Brain pericyte (primary cell): ENCODE measurements at regions not wholly inside any gene's neighbourhood (a gene's known extent, or its start where the extent isn't known, plus 50 kb on each side); places are given as distances from the start of the nearest gene placed in this dataset.
"Not testable (repeated sequence)": the region's sequence is repeated elsewhere in the genome, so short reads cannot be mapped to it uniquely, and the experiment has no call there.

ENCODE experiments used
- DNase-seq: peaks from one replicate; pipeline ENCODE4 v3.0.0-alpha.2; 2012; ENCODE audit warnings: low read depth, low spot score

DNA sequence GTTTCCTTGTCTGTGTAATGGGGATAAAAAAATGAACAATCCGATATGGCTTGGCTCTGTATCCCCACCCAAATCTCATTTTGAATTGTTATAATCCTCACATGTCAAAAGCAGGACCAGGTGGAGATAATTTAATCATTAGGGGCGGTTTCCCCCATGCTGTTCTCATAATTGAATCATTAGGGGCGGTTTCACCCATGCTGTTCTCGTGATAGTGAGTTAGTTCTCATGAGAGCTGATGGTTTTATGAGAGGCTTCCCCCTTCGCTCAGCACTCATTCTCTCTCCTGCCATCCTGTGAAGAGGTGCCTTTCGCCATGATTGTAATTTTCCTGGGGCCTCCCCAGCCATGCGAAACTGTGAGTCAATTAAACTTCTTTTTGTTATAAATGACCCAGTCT, 633.5 kb downstream of the RAPGEF2 start:
- DNase-seq, result no peak

DNA sequence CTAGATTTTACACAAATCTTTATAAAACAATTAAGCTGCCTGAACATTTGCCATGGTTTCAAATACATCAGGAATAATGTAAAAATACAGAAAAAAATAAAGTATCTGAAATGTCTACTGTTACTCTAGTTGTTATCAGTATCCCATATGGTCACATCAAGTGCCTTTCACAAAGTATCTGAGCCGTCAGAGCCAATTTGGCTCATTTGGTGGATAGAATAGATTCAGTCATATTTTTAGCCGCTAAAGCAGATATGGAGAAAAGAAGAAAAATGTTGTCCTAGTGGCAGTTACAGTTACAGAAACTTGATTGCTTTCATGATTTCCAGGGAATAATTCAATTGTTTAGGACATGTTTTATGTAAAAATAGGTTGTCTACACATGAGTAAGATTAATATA, 641.1 kb downstream of the RAPGEF2 start:
- no peak for DNase-seq

DNA sequence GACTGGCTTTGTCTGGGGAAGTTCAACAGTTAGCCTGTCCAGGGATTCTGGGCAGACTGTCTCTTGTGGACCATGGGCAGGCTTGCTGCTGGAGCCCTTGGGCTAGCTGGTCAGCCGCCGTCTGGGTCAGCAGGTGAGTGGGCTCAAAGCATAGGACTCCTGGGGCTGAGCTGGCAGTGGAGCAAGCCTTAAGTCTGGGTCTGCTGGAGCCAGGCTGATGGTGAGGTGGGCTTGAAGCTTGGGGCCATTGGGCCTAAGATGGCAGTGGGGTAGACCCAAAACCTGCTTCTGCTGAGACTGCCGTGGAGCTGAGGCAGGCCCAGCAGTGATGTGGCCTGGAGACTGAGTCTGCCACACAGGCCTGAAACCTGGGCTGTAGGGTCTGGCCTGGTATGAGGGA, 645.1 kb downstream of the RAPGEF2 start:
- no peak for DNase-seq

DNA sequence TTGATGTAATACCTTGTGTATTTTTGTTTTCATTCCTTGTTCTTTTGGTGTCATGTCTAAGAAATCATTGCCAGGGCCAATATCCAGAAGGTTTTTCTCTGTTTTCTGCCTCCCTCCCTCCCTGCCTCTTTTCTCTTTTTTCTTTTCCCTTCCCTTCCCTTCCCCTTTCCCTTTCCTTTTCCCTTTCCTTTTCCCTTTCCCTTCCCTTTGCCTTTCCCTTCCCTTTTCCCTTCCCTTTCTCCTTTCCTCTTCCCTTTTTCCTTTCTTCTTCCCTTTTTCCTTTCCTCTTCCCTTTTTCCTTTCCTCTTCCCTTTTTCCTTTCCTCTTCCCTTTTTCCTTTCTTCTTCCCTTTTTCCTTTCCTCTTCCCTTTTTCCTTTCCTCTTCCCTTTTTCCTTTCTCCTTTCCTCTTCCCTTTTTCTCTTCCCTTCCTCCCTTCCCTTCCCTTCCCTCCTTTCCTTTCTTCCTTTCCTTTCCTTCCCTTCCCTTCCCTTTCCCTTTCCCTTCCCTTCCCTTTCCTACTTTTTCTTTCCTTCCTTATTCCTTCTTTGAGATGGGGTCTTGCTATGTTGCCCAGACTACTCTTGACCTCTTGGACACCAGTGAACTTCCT, 646.1 kb downstream of the RAPGEF2 start:
- no peak for DNase-seq

DNA sequence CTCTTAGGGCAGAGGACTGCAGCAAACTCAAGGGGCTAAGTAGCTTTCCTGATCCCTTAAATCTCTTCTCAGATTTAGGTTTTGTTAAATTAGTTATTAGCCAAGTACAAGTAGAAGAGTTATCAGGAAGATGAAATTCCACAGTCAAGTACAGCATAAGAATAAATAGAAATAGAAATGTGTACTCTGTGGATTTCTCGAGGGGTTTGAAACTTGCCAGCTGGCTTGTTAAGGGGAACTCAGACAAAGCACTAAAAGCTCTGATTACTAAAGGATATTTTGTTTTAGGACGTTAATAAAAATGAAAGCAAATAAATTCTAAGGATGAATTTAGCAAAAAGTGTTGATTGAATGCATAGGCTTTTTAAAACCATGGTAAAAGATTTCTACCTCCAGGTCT, 654.6 kb downstream of the RAPGEF2 start:
- no peak for DNase-seq

DNA sequence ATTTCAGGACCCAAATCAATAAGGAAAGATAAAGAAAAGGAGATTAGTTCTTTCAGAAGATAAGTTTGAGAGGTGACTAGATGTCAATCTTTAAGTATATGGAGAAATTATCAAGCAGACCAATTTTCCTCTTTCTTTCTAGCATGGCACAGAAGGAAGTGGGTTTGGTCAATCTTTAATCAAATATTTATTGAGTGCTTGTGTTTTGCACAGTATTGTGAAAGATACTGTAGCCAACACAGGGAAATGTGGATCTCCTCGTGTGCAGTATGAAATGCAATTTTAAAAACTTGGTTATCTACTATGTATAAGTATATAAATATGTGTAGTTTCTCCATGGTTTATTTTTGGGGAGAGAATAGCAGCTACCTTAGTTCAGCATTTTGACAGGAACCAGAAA, 655.2 kb downstream of the RAPGEF2 start:
- DNase-seq, result no peak

DNA sequence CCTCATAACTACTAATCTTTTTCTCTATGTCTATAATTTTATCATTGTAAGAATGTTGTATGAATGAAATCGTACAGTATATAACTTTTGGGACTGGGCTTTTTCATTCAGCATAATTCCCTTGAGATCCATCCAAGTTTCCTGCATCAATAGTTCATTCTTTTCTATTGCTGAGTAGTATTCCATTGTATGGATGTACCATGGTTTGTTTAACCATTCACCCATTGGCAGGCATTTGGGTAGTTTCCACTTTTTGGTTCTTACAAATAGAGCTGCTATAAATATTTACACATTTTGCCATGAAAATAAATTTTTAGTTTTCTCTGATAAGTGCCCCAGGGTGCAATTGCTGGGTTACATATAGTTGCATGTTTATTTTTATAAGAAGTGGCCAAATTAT, 659.8 kb downstream of the RAPGEF2 start:
- DNase-seq, result no peak

DNA sequence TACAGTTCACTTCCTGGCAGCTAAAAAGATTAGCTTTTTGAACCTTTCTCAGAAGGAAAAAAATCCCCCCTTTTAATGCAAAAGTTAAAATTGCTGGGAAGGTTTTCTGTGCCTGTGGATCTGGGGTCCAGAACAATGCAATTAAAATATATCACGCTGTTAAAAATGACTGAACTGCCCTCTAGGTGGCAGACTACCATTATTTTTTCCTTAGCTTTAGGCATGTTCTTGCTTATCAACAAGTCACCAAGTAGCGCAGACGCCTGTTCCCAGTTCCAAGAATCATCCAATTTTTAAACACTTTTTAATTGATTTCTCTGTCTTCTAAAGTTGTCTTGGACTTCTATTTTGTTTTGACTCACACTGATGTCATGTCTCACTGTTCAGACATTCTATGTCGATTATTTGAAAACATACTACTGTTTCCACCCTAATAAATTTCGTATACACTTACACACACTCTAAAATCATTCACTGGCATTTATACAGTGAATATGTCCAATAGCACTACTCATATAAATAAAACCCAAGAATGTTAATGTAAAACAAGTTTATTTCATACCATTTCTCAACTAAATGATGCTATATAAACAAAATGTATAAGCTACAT, 661.6 kb downstream of the RAPGEF2 start:
- DNase-seq, result peak; percentile 26

DNA sequence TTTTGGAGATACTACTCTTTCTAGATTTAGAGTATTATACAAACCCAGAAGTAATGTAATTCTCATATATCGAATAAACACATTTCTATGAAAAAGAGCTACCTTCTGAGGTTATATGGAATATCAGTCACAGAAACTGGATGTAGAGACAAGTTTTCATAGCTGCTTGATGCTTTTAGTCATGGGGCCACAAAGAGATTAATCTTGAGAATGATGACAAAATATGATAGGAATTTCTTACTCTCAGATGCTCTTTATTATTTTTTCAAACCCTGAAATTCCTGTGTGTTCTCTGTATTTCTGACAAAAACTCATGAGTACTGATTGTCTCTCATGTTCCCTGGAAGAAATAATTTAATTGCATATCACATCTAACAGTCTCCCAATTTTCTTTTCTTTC, 662.5 kb downstream of the RAPGEF2 start:
- no peak for DNase-seq

DNA sequence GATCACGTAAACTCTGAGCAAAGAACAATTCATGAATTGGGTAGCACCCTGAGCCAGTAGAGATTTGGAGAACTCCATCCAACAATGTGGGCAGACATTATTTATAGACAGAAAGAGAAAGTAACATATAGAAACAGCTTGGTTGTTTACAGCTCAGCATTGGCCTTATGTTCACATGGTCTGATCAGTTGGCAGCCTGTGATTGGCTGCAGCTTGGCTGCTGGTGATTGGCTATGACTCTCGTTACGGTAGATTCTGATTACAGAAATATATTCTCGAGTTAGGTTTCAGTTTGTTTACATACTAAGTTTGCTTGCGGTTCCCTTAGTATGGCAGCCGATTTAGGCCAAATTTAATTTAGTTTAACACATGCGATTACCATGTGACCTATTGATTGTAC, 663.4 kb downstream of the RAPGEF2 start:
- DNase-seq, result no peak

DNA sequence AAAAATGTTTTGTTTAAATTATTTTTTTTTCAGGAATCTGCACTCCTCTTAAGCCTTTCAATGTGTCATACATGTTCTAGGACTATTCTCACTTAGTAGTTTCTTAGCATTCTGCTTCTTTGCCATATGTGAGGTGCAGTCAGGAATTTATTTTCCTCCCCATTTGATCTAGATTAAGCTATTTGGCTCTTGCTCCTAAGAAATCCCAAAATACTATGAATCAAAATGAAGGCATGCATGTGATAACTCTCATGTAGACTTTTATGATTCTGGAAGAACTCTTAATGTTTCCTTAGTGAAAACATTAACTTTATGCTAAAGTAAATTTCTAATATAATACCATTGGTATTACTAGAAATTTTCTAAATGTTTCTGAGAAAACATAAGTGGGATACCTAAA, 664.5 kb downstream of the RAPGEF2 start:
- DNase-seq, result no peak

DNA sequence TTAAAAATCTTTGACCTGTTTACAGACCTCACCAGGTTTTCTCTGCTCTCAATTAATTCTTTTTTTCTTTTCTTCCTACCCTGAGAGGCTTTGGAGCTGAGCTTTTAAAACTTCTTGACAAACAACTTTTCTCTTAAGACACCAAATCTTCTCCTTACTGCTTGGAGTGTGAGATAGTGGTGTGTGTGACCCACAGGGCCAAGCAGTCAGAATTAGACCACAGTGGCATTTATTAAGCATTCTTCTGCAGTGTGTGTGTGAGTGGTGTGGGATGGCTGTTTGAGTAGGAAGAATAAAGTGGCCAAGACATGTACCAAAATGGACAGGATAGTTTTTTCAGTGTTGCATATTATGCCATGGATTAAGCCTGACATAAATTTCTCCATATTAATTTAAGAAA, 665.1 kb downstream of the RAPGEF2 start:
- no peak for DNase-seq

DNA sequence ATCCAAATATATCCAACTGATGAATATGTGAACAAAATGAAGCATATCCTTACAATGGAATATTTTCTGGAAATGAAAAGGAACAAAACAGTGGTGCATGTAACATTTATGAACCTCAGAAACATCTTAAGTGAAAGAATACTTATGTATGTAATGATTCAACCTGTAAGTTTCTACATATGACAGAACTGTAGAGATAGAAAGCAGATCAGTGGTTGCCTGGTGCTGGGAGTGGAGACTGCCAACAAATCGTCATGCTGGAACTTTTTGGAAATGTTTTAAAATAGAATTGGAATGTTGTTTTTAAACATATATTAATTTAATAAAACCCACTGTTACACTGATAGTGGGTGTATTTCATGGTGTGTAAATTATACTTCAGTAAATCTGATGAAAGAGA, 667.5 kb downstream of the RAPGEF2 start:
- DNase-seq, result no peak

DNA sequence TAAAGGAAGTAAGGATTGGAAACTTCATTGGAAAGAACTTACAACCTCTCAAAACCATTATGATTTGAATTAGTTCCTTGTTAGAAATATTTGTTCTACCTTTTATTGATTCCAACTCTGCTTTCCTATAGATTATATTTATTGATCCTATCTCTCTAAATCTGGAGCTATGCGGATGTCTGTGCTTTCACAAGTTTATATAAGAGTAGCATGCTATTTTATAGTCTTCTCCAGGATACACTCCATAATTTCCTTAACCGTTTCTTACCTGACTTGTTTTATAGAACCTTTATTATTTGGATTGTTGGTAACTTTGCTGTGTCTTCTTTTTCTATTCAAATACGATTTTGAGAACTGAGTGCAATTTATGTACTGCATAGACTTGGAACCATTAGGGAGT, 668.1 kb downstream of the RAPGEF2 start:
- DNase-seq, result no peak

DNA sequence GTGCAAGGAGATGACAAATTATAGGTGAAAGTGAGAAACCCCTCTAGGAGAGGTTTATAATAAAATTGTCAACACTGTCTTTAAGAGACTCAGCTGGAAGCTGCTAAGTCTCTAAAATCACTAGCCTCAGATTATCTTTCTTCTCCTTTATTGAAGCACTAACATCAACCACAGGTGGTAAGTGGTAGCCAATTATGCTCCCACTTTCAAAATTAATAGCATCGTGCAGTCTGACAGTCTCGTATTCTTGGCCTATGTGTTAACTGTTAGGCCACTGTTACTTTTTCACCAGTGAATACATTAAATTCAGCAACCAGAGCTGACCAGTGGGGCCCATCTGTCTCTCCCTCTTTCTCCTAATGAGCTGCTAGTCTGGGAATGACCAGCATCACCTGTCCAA, 674.1 kb downstream of the RAPGEF2 start:
- DNase-seq, result no peak

DNA sequence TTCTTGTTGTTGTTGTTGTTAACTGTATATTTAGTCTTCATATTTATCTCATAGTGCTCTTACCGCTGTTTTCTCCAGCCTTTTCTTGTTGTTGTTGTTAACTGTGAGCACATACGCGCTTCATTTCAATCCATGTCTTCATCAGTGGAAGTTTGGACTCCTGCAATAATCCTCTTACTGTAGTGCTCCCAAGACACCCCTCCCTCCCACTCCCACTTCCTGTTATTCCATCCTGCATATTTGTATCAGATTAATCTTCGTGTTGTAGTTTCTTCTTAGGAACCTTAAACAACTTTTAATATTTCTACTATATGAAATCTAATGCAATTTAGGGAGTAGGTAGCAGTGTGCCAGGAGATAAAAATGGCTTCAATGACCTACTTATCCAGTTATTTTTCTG, 674.8 kb downstream of the RAPGEF2 start:
- DNase-seq, result no peak

DNA sequence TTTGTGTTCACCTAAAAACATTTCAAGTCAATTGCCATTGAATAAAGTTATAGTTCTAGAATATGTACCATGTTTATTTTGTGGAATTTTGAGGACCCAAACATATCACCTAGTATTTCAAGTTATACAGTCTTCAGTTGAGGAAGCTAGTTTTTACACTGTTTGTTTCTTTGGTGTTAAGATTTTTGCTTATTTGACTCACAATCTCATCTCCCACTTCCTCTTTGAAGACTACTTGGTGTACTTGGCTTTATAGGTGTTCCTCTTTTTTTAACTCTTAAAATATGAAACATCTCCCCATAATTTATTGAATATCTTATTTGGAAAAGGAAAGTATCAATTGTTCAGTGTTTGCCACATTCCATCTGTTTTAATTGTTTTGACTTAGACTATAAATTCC, 675.4 kb downstream of the RAPGEF2 start:
- DNase-seq, result no peak

DNA sequence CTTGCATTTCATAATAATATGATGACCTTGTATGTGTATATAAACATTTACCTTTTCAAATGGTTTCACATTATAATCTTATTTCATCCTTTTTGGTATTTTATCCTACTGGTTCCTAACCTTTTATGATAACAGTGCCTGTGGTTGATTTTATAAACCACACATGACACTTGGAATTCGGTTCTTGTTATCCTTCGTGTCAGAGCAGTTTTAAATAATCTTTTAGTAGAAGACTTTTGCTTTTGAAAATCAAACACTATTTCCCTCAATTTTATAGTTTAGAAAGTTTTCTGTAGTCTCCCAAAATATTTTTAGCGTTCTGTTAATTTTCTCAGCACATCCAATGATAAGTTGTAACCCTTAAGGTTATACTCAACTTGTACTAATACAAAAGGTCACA, 676.8 kb downstream of the RAPGEF2 start:
- DNase-seq, result no peak

DNA sequence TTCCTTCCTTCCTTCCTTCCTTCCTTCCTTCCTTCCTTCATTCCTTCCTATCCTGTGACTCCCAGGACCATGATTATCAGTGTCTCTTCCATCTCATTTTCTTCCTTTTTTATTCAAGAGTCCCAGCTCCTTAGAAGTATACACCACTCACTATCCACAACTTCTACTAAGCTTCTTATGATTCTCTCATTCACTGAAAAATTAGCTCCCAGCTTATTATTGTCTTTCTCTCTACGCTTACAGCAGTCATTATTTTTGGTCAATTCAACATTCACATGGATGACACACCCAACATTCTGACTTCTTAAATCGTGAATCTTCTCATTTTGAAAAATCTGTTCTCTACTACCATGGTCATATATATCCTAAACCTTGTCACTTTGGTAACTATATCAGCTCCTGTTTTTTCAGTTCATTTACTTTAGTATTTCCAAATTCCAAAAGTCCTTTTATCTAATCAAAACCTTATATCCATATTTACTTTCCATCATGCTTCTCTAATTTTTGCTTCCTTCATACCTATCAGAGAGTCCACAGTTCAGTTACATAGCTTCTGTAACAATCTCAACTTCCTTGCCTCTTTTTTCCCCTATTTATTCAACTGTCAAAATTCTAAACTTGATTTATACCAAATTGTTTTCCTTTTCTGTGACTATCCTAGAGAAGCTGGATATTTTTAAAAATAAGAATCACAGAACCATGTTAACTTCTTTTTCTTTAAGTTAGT, 677.5 kb downstream of the RAPGEF2 start:
- no peak for DNase-seq

DNA sequence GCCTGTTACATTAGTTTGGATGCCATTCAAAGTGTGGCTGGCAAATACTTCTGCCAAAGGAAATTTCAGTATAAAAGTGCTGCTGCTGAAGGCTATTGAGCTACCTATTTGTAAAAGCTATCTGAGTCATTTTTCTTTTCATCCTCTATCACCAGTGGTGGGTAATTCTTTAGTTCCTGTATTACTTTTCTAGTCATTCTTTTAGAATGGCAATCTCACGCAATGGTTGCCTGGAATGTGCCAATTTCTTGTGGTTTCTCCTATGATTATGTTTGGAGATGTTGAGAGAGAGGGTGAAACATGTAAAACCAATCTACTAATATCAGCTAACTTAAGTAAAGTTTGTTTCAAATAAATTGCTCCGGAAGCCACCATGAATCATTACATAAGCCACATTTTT, 685.0 kb downstream of the RAPGEF2 start:
- no peak for DNase-seq

DNA sequence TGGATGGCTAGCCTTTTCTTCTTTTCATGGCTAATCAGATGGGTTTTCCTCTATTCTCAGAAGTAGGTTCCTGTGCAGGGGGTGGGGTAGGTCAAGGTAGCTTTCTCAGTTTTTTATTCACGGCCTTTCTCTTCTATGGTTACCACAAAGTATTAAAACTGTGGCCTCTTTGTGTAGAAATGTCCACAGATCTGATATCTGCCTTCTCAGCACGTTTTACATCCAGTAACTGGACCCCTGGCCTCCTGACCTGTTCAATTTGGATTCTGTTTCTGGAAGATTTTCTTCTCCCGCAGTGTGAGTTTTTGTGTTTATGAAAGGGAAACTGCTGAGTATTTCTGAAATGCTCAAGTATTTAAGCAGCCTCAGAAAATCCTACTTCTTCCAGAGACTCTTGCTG, 688.5 kb downstream of the RAPGEF2 start:
- DNase-seq, result peak; percentile 5

DNA sequence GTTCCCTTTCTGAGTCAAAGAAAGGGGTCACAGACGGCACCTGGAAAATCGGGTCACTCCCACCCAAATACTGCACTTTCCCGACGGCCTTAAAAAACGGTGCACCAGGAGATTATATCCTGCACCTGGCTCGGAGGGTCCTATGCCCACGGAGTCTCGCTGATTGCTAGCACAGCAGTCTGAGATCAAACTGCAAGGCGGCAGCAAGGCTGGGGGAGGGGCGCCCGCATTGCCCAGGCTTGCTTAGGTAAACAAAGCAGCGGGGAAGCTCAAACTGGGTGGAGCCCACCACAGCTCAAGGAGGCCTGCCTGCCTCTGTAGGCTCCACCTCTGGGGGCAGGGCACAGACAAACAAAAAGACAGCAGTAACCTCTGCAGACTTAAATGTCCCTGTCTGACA, 701.7 kb downstream of the RAPGEF2 start:
- DNase-seq, result not testable (repeated sequence)

DNA sequence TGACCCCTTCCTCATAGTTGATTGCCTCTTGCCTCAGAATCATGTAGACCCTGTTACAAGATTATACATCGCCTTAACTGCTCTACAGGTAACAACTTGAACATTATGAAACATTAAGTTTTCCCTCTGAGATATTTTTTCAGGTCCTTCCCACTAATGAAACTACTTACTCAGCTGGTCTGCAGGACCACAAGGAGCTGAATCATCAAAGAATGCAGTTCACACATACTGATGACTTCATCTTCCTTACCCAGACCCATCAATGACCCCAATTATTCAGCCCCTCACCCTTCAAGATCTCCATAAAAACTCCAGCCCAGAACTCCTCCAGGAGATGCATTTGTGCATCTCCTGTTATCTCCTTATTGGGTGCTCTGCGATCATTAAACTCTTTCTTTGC, 720.9 kb downstream of the RAPGEF2 start:
- no peak for DNase-seq
